Smooth muscle cell (in vitro differentiated cells): ENCODE measurements at regions not wholly inside any gene's neighbourhood (a gene's known extent, or its start where the extent isn't known, plus 50 kb on each side); places are given as distances from the start of the nearest gene placed in this dataset.
A peak's percentile ranks its signal among the peaks of the same experiment; 100 is the strongest.

Experiments
- DNase-seq: peaks from one replicate; lab custom pipeline; 2025; ENCODE audit not compliant: unreplicated experiment; lab: John Stamatoyannopoulos, UW
- H2AFZ ChIP-seq: fragments of 200-600 bp; sonication (generic); 2 replicates; pipeline ENCODE4 v1.6.0; 2016; ENCODE audit warnings: antibody characterized with exemption, low read depth, mild to moderate bottlenecking
- H3F3A ChIP-seq: fragments of 200-600 bp; sonication (generic); 2 replicates; pipeline ENCODE4 v1.6.0; 2017; ENCODE audit warnings: antibody characterized with exemption, low read depth
- H3K27ac ChIP-seq: fragments of 200-600 bp; sonication (generic); 2 replicates; pipeline ENCODE4 v1.5.1; 2016; ENCODE audit warnings: low read depth, mild to moderate bottlenecking
- H3K27me3 ChIP-seq: fragments of 200-600 bp; sonication (generic); 2 replicates; pipeline ENCODE4 v1.6.1; 2016; ENCODE audit warnings: low read depth, mild to moderate bottlenecking
- H3K36me3 ChIP-seq: fragments of 200-600 bp; sonication (generic); 2 replicates; pipeline ENCODE4 v1.5.1; 2016; ENCODE audit warnings: low read depth
- H3K4me1 ChIP-seq: fragments of 200-600 bp; sonication (generic); 2 replicates; pipeline ENCODE4 v1.5.1; 2016; ENCODE audit warnings: low read depth
- H3K4me2 ChIP-seq: fragments of 200-600 bp; sonication (generic); 2 replicates; pipeline ENCODE4 v1.6.0; 2016; ENCODE audit warnings: mild to moderate bottlenecking
- H3K4me3 ChIP-seq: fragments of 200-600 bp; sonication (generic); 2 replicates; pipeline ENCODE4 v1.5.1; 2016; ENCODE audit warnings: mild to moderate bottlenecking
- H3K79me2 ChIP-seq: fragments of 200-600 bp; sonication (generic); 2 replicates; pipeline ENCODE4 v1.6.0; 2016; ENCODE audit warnings: low read depth, mild to moderate bottlenecking
- H3K9ac ChIP-seq: fragments of 200-600 bp; sonication (generic); 2 replicates; pipeline ENCODE4 v1.6.0; 2016; ENCODE audit warnings: low read depth
- H3K9me3 ChIP-seq: fragments of 200-600 bp; sonication (generic); replicated peaks from 2 replicates; pipeline ENCODE4 v1.5.1; 2016; ENCODE audit warnings: low read depth
- H4K20me1 ChIP-seq: fragments of 200-600 bp; sonication (generic); 2 replicates; pipeline ENCODE4 v1.6.0; 2016; ENCODE audit warnings: low read depth
- CTCF ChIP-seq: fragments of 200-600 bp; sonication (generic); IDR thresholded peaks from 2 replicates; pipeline ENCODE4 v1.5.1; 2017; ENCODE audit warnings: borderline replicate concordance, mild to moderate bottlenecking, antibody characterized with exemption; ENCODE audit not compliant: insufficient read depth, poor library complexity, severe bottlenecking
- WGBS: methylation state at CpG from one replicate; pipeline ENCODE4 v1.1.7; 2016; ENCODE audit warnings: low lambda C conversion rate; 5-methylcytosine and 5-hydroxymethylcytosine counted together

GRCh38 chr10:101291331-101292193, 62.3 kb upstream of the LBX1 start:
- Histone ChIP-seq H3K9ac (no peak overlapping the region), H3F3A (peaks cover 9% of the 10 kb centered on the region), H3K4me2 (peak overlapping the region; percentile 97), H3K4me3 (peak overlapping the region; percentile 55), H3K9me3 (no peaks in the 10 kb centered on the region), H4K20me1 (no peaks in the 10 kb centered on the region), H3K4me1 (peaks cover 10% of the 10 kb centered on the region), H3K27ac (no peak overlapping the region), H3K27me3 (peaks cover 68% of the 10 kb centered on the region), H3K79me2 (no peaks in the 10 kb centered on the region), H3K36me3 (no peaks in the 10 kb centered on the region), H2AFZ (peak overlapping the region; percentile 99)
- peak; percentile 32 for DNase-seq
- peak; percentile 65 for TF ChIP-seq CTCF
- WGBS, result 3% methylated on average over 63 of the region's 69 CpGs

- 1% methylated on average over 30 of the region's 65 CpGs for WGBS
- TF ChIP-seq CTCF, result no peak
- Histone ChIP-seq H3K9ac (no peak overlapping the region), H3K9me3 (no peaks in the 10 kb centered on the region), H3K79me2 (no peaks in the 10 kb centered on the region), H3K4me2 (peak overlapping the region; percentile 97), H3K36me3 (no peaks in the 10 kb centered on the region), H3K27me3 (peaks cover 63% of the 10 kb centered on the region), H3K27ac (no peak overlapping the region), H2AFZ (peak overlapping the region; percentile 99), H3K4me3 (peak overlapping the region; percentile 55), H3F3A (peaks cover 9% of the 10 kb centered on the region), H3K4me1 (peaks cover 10% of the 10 kb centered on the region), H4K20me1 (no peaks in the 10 kb centered on the region)
- DNase-seq, result no peak
Measured at GRCh38 chr10:101292194-101293006, 61.6 kb upstream of the BTRC start.

GRCh38 chr10:101293007-101293723, 60.8 kb upstream of the BTRC start:
- peak overlapping the region; percentile 97 for H3K4me2 ChIP-seq
- H4K20me1 ChIP-seq, result no peaks in the 10 kb centered on the region
- no peaks in the 10 kb centered on the region for H3K9me3 ChIP-seq
- WGBS, result 12% methylated on average over 14 of the region's 17 CpGs
- no peak for TF ChIP-seq CTCF
- no peaks in the 10 kb centered on the region for H3K36me3 ChIP-seq
- H3K4me3 ChIP-seq, result peak overlapping the region; percentile 55
- no peak overlapping the region for H3K27ac ChIP-seq
- H3K4me1 ChIP-seq, result peaks cover 10% of the 10 kb centered on the region
- H3K79me2 ChIP-seq, result no peaks in the 10 kb centered on the region
- peaks cover 9% of the 10 kb centered on the region for H3F3A ChIP-seq
- no peak overlapping the region for H3K9ac ChIP-seq
- H2AFZ ChIP-seq, result peak overlapping the region; percentile 99
- H3K27me3 ChIP-seq, result peaks cover 56% of the 10 kb centered on the region
- no peak for DNase-seq
